Thyroid gland (tissue), 4 donors: ENCODE measurements at regions not wholly inside any gene's neighbourhood (a gene's known extent, or its start where the extent isn't known, plus 50 kb on each side); places are given as distances from the start of the nearest gene placed in this dataset.

Experiments
- POLR2A ChIP-seq, 2 donors: fragments of 450-650 bp; IDR thresholded peaks; one replicate each; pipeline ENCODE4 v1.6.1; 2017; ENCODE audit warnings: antibody characterized with exemption in 2 of 2, mild to moderate bottlenecking in 2 of 2, moderate library complexity in 1 of 2
- TF ChIP-seq, protein P1 (sequence below), 6 experiments: fragments of 200-600 bp in 3 of 6; fragments of 450-650 bp in 3 of 6; sonication (generic) in 3 of 6; IDR thresholded peaks; one replicate each; pipeline ENCODE4 v1.5.1; 2016 to 2019; ENCODE audit warnings: antibody characterized with exemption in 6 of 6, mild to moderate bottlenecking in 2 of 6, inconsistent platforms in 1 of 6, moderate library complexity in 1 of 6

DNA sequence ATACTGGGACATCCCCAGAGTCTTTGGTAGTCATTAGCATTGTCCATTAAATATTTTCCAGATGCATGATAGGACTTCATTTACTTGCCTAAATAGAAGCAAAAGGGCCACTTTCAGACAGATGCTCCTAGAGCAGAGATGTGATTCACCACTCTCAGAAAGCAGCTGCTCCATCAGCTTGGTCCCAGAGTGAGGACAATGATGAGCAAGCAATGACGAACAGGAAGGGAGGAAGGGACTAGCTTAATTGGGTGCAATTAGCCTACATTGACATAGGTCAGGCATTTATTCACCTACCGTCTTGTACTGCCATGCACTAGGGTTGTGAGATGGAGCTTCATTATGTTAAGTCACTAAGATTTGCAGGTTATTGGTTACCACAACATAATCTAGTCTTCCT, 85.1 kb upstream of the PLXNA2 start:
- no peak for TF ChIP-seq POLR2A (IDR thresholded peaks at IDR 0.05)
- TF ChIP-seq, protein P1, sequence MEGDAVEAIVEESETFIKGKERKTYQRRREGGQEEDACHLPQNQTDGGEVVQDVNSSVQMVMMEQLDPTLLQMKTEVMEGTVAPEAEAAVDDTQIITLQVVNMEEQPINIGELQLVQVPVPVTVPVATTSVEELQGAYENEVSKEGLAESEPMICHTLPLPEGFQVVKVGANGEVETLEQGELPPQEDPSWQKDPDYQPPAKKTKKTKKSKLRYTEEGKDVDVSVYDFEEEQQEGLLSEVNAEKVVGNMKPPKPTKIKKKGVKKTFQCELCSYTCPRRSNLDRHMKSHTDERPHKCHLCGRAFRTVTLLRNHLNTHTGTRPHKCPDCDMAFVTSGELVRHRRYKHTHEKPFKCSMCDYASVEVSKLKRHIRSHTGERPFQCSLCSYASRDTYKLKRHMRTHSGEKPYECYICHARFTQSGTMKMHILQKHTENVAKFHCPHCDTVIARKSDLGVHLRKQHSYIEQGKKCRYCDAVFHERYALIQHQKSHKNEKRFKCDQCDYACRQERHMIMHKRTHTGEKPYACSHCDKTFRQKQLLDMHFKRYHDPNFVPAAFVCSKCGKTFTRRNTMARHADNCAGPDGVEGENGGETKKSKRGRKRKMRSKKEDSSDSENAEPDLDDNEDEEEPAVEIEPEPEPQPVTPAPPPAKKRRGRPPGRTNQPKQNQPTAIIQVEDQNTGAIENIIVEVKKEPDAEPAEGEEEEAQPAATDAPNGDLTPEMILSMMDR (IDR thresholded peaks at IDR 0.05), result no peak
